AG09309 (cell line): ENCODE measurements at regions not wholly inside any gene's neighbourhood (a gene's known extent, or its start where the extent isn't known, plus 50 kb on each side); places are given as distances from the start of the nearest gene placed in this dataset.
"Not testable (repeated sequence)": the region's sequence is repeated elsewhere in the genome, so short reads cannot be mapped to it uniquely, and the experiment has no call there.

ENCODE experiments used
- DNase-seq: peaks from one replicate; pipeline ENCODE4 v3.0.0-alpha.2; 2010; ENCODE audit warnings: low read depth
- H3K4me3 ChIP-seq: 2 replicates; pipeline ENCODE4 v1.5.1; 2011; ENCODE audit warnings: mild to moderate bottlenecking, low read depth, low read length, moderate library complexity; ENCODE audit not compliant: control insufficient read depth
- TF ChIP-seq, protein P1 (sequence below): IDR thresholded peaks from 2 replicates; pipeline ENCODE4 v1.5.1; 2011; ENCODE audit warnings: mild to moderate bottlenecking, low read depth, low read length, inconsistent platforms; ENCODE audit not compliant: insufficient read depth, control insufficient read depth; ENCODE audit errors: missing control alignments

GRCh38 chr3:74921676-74922075 is 307.2 kb upstream of the CNTN3 start:
- no peak for DNase-seq
- no peak overlapping the region for H3K4me3 ChIP-seq
- TF ChIP-seq, protein P1, sequence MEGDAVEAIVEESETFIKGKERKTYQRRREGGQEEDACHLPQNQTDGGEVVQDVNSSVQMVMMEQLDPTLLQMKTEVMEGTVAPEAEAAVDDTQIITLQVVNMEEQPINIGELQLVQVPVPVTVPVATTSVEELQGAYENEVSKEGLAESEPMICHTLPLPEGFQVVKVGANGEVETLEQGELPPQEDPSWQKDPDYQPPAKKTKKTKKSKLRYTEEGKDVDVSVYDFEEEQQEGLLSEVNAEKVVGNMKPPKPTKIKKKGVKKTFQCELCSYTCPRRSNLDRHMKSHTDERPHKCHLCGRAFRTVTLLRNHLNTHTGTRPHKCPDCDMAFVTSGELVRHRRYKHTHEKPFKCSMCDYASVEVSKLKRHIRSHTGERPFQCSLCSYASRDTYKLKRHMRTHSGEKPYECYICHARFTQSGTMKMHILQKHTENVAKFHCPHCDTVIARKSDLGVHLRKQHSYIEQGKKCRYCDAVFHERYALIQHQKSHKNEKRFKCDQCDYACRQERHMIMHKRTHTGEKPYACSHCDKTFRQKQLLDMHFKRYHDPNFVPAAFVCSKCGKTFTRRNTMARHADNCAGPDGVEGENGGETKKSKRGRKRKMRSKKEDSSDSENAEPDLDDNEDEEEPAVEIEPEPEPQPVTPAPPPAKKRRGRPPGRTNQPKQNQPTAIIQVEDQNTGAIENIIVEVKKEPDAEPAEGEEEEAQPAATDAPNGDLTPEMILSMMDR: no peak

- no peak overlapping the region for H3K4me3 ChIP-seq
- DNase-seq: no peak
- TF ChIP-seq, protein P1: no peak
Measured at GRCh38 chr3:74920721-74921350, 306.4 kb upstream of the CNTN3 start.

- DNase-seq: no peak
- no peak overlapping the region for H3K4me3 ChIP-seq
- TF ChIP-seq, protein P1: no peak
Measured at GRCh38 chr3:74916696-74917095, 302.2 kb upstream of the CNTN3 start.

- TF ChIP-seq, protein P1: no peak
- DNase-seq: no peak
- no peak overlapping the region for H3K4me3 ChIP-seq
Measured at GRCh38 chr3:74906181-74906580, 291.7 kb upstream of the CNTN3 start.

DNA sequence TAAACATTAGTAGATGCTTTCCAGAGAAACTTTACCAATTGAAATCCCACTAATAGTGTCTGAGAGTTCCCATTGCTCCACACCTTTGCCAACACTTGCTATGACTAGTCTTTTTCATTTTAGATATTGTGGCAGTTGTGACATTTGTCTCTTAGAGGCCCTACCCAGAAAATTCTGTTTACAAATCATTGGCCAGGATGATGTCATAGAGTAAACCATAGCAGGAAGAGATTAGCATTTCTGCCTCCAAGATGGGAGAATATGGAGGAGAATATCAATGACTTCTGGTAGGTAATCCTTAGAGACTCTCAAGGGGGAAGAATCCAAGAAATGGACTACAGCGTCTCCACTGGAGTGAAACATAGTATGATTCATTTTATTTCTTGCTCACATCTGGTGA is 291.0 kb upstream of the CNTN3 start:
- TF ChIP-seq, protein P1: no peak
- no peak overlapping the region for H3K4me3 ChIP-seq
- DNase-seq: no peak

DNA sequence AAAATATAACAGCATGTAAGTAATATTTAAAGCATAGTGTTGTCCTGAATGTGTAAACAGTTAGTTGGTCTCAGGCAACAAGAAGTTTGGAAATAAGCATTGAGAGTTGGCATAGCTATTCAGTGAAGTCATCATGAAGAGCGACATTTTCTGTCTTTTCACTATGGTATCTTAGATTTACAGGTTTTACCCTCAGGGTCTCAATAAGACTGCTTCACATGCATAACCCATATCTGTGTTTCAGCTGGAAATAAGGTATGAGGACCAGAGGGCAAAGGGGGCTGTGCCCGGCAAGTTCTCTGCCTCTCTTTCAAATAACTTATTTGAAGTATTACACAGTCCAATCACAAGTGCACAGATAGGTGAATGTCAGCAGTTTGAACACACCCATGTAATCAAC is 290.2 kb upstream of the CNTN3 start:
- TF ChIP-seq, protein P1: no peak
- no peak overlapping the region for H3K4me3 ChIP-seq
- no peak for DNase-seq

DNA sequence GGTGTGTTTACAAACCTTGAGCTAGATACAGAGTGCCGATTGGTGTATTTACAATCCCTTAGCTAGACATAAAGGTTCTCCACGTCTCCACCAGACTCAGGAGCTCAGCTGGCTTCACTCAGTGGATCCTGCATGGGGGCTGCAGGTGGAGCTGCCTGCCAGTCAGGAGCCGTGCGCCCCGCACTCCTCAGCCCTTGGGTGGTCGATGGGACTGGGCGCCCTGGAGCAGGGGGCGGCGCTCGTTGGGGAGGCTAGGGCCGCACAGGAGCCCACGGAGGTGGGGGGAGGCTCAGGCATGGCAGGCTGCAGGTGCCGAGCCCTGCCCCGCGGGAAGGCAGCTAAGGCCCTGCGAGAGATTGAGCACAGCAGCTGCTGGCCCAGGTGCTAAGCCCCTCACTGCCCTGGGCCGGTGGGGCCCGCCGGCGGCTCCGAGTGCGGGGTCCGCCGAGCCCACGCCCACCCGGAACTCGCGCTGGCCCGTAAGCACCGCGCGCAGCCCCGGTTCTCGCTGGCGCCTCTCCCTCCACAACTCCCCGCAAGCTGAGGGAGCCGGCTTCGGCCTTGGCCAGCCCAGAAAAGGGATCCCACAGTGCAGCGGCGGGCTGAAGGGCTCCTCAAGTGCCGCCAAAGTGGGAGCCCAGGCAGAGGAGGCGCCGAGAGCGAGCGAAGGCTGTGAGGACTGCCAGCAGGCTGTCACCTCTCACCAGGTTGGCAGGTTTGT is 285.5 kb upstream of the CNTN3 start:
- H3K4me3 ChIP-seq, DNase-seq: not testable (repeated sequence)
